PFSK-1 (cell line): ENCODE measurements at regions not wholly inside any gene's neighbourhood (a gene's known extent, or its start where the extent isn't known, plus 50 kb on each side); places are given as distances from the start of the nearest gene placed in this dataset.

Experiments used
- FOXP2 ChIP-seq: optimal IDR thresholded peaks from 2 replicates; pipeline ENCODE3; 2011; ENCODE audit warnings: borderline replicate concordance, control low read depth, inconsistent platforms; ENCODE audit not compliant: insufficient read depth; ENCODE audit errors: extremely low read length, extremely low read depth
- POLR2AphosphoS5 ChIP-seq: IDR thresholded peaks from 2 replicates; pipeline ENCODE4 v1.6.1; 2012; ENCODE audit warnings: low read depth, mild to moderate bottlenecking, control low read depth, low read length, moderate library complexity
- SIN3A ChIP-seq: IDR thresholded peaks from 2 replicates; pipeline ENCODE4 v1.6.1; 2012; ENCODE audit warnings: mild to moderate bottlenecking, low read length, moderate library complexity, borderline replicate concordance; ENCODE audit not compliant: insufficient read depth
- TAF1 ChIP-seq: IDR thresholded peaks from 2 replicates; pipeline ENCODE4 v1.6.1; 2012; ENCODE audit warnings: low read length, control low read depth, borderline replicate concordance; ENCODE audit not compliant: insufficient read depth
- TF ChIP-seq, protein P1 (sequence below), 2 experiments: IDR thresholded peaks; 2 replicates each; pipeline versions ENCODE4 v1.6.1 to v1.8.0; 2011 to 2012; ENCODE audit warnings: low read depth in 2 of 2, low read length in 2 of 2, control low read depth in 1 of 2, inconsistent platforms in 1 of 2, mild to moderate bottlenecking in 1 of 2, moderate library complexity in 1 of 2; ENCODE audit not compliant: insufficient read depth in 1 of 2

DNA sequence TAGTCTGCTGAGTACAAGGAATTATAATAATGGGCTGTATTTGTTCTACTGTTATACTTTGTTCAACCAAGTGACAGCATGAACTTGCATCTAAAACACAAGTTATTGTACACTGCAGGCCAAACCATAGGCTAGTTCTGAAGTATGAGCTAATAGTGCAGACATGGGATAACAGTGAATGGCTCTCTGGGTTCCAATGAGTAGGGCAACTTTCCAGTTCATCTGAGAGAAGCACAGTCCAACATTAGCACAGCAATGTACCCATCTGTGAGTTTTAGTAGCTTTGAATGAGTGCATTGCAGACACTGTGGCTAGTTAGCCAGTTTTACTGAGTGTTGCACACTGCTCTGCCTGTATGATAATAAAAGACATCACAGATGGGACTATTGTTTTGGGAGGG is 56.5 kb upstream of the FUT9 start:
- TF ChIP-seq POLR2AphosphoS5 (no peak), TAF1 (no peak), FOXP2 (no peak), SIN3A (no peak)
- TF ChIP-seq, protein P1, sequence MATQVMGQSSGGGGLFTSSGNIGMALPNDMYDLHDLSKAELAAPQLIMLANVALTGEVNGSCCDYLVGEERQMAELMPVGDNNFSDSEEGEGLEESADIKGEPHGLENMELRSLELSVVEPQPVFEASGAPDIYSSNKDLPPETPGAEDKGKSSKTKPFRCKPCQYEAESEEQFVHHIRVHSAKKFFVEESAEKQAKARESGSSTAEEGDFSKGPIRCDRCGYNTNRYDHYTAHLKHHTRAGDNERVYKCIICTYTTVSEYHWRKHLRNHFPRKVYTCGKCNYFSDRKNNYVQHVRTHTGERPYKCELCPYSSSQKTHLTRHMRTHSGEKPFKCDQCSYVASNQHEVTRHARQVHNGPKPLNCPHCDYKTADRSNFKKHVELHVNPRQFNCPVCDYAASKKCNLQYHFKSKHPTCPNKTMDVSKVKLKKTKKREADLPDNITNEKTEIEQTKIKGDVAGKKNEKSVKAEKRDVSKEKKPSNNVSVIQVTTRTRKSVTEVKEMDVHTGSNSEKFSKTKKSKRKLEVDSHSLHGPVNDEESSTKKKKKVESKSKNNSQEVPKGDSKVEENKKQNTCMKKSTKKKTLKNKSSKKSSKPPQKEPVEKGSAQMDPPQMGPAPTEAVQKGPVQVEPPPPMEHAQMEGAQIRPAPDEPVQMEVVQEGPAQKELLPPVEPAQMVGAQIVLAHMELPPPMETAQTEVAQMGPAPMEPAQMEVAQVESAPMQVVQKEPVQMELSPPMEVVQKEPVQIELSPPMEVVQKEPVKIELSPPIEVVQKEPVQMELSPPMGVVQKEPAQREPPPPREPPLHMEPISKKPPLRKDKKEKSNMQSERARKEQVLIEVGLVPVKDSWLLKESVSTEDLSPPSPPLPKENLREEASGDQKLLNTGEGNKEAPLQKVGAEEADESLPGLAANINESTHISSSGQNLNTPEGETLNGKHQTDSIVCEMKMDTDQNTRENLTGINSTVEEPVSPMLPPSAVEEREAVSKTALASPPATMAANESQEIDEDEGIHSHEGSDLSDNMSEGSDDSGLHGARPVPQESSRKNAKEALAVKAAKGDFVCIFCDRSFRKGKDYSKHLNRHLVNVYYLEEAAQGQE (IDR thresholded peaks at IDR 0.05; ENCODE audit: insufficient read depth in 1 of 2, low read depth in 2 of 2, low read length in 2 of 2), result no peak
